DOHH2 (cell line): ENCODE measurements at regions not wholly inside any gene's neighbourhood (a gene's known extent, or its start where the extent isn't known, plus 50 kb on each side); places are given as distances from the start of the nearest gene placed in this dataset.

Experiments used
- H3F3A ChIP-seq: fragments of 200-600 bp; sonication (generic), shearing (Covaris generic); 2 replicates; pipeline ENCODE4 v1.6.0; 2016; ENCODE audit warnings: antibody characterized with exemption, mild to moderate bottlenecking; ENCODE audit not compliant: control insufficient read depth, insufficient read depth
- H3K27ac ChIP-seq: fragments of 200-600 bp; sonication (generic); 2 replicates; pipeline ENCODE4 v1.5.1; 2014; ENCODE audit warnings: low read depth, mild to moderate bottlenecking, low read length, moderate library complexity
- H3K27me3 ChIP-seq: fragments of 200-600 bp; sonication (generic); 2 replicates; pipeline ENCODE4 v1.6.1; 2014; ENCODE audit warnings: mild to moderate bottlenecking, low read length, mixed read lengths; ENCODE audit not compliant: control insufficient read depth
- H3K36me3 ChIP-seq: fragments of 200-600 bp; sonication (generic); 2 replicates; pipeline ENCODE4 v1.6.1; 2014; ENCODE audit warnings: mild to moderate bottlenecking, low read length, moderate library complexity, mixed read lengths; ENCODE audit not compliant: control insufficient read depth
- H3K4me1 ChIP-seq: fragments of 200-600 bp; sonication (generic); 2 replicates; pipeline ENCODE4 v1.6.1; 2014; ENCODE audit warnings: mild to moderate bottlenecking, low read length, mixed read lengths; ENCODE audit not compliant: control insufficient read depth
- H3K4me2 ChIP-seq: fragments of 200-600 bp; sonication (generic); 2 replicates; pipeline ENCODE4 v1.6.0; 2014; ENCODE audit warnings: mild to moderate bottlenecking, low read length, moderate library complexity
- H3K4me3 ChIP-seq: fragments of 200-600 bp; sonication (generic); 2 replicates; pipeline ENCODE4 v1.5.1; 2014; ENCODE audit warnings: mild to moderate bottlenecking, low read length, mixed read lengths
- H3K79me2 ChIP-seq: fragments of 200-600 bp; sonication (generic); 2 replicates; pipeline ENCODE4 v1.6.1; 2014; ENCODE audit warnings: mild to moderate bottlenecking, low read length, mixed read lengths; ENCODE audit not compliant: control insufficient read depth
- H3K9me2 ChIP-seq: fragments of 200-600 bp; sonication (generic); replicated peaks from 2 replicates; pipeline ENCODE4 v1.6.1; 2014; ENCODE audit warnings: mild to moderate bottlenecking, low read length, mixed read lengths; ENCODE audit not compliant: control insufficient read depth
- H3K9me3 ChIP-seq: fragments of 200-600 bp; sonication (generic); 2 replicates; pipeline ENCODE4 v1.6.1; 2014; ENCODE audit warnings: antibody characterized with exemption, low read length, mixed read lengths; ENCODE audit not compliant: control insufficient read depth, insufficient read depth
- H4K20me1 ChIP-seq: fragments of 200-600 bp; sonication (generic); 2 replicates; pipeline ENCODE4 v1.6.0; 2014; ENCODE audit warnings: low read depth, mild to moderate bottlenecking, antibody characterized with exemption, low read length, moderate library complexity; ENCODE audit not compliant: control insufficient read depth, insufficient read depth
- EZH2phosphoT487 ChIP-seq: fragments of 200-600 bp; sonication (generic); IDR thresholded peaks from 2 replicates; pipeline ENCODE4 v1.6.1; 2017; ENCODE audit warnings: borderline replicate concordance, mild to moderate bottlenecking, antibody characterized with exemption, low read length, moderate library complexity, mixed read lengths
- TF ChIP-seq, protein P1 (sequence below): fragments of 200-600 bp; sonication (generic); IDR thresholded peaks from one replicate; pipeline ENCODE4 v1.5.1; 2014; ENCODE audit warnings: antibody characterized with exemption, mild to moderate bottlenecking, low read depth, low read length; ENCODE audit not compliant: poor library complexity, severe bottlenecking

DNA sequence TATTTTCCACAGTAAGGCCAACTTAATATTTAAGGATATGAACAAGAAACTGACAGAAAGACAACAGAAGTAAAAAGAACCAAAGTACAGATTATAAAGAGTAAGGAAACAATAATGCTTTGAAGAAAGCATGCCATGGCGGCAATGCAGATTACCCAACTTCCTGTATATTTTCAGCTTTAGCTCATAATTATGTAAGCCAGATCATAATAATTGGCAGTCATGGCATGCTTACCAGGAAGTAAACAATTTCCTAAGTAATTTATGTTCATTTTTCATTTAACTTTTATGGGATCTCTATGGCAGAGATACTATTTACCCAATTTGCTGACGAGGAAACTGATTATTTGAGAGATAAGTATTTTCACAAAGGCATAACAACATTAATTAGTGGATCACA lies 988.7 kb downstream of the HACE1 start:
- no peaks in the 10 kb centered on the region for H3F3A ChIP-seq
- H3K9me2 ChIP-seq, result no peaks in the 10 kb centered on the region
- no peaks in the 10 kb centered on the region for H3K27me3 ChIP-seq
- no peaks in the 10 kb centered on the region for H3K4me1 ChIP-seq
- no peaks in the 10 kb centered on the region for H3K36me3 ChIP-seq
- H3K4me2 ChIP-seq, result no peak overlapping the region
- H3K79me2 ChIP-seq, result no peaks in the 10 kb centered on the region
- no peak overlapping the region for H3K4me3 ChIP-seq
- no peaks in the 10 kb centered on the region for H4K20me1 ChIP-seq
- H3K27ac ChIP-seq, result no peak overlapping the region
- no peak for TF ChIP-seq EZH2phosphoT487
- TF ChIP-seq, protein P1, sequence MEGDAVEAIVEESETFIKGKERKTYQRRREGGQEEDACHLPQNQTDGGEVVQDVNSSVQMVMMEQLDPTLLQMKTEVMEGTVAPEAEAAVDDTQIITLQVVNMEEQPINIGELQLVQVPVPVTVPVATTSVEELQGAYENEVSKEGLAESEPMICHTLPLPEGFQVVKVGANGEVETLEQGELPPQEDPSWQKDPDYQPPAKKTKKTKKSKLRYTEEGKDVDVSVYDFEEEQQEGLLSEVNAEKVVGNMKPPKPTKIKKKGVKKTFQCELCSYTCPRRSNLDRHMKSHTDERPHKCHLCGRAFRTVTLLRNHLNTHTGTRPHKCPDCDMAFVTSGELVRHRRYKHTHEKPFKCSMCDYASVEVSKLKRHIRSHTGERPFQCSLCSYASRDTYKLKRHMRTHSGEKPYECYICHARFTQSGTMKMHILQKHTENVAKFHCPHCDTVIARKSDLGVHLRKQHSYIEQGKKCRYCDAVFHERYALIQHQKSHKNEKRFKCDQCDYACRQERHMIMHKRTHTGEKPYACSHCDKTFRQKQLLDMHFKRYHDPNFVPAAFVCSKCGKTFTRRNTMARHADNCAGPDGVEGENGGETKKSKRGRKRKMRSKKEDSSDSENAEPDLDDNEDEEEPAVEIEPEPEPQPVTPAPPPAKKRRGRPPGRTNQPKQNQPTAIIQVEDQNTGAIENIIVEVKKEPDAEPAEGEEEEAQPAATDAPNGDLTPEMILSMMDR, result no peak
- no peaks in the 10 kb centered on the region for H3K9me3 ChIP-seq

DNA sequence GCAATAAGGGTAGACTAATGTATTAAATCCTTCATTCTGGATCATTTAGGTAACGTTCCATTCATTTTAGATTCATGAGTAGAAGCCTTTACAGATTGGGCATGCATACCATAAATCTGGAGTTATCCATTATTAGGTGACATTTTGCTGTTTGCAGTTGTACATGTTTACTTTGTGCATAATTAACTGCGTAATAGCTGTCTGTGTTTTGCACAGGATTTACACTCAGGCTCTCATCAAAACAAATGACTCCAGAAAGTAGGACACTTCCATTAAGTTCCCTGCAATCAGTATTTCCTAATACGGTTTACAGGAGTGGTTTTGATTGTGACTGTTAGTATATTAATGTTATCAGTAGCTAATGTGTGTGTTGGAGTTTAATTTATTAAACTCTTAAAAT lies 997.4 kb downstream of the HACE1 start:
- Histone ChIP-seq H3K36me3 (no peaks in the 10 kb centered on the region), H3K27me3 (no peaks in the 10 kb centered on the region), H3F3A (no peaks in the 10 kb centered on the region)

DNA sequence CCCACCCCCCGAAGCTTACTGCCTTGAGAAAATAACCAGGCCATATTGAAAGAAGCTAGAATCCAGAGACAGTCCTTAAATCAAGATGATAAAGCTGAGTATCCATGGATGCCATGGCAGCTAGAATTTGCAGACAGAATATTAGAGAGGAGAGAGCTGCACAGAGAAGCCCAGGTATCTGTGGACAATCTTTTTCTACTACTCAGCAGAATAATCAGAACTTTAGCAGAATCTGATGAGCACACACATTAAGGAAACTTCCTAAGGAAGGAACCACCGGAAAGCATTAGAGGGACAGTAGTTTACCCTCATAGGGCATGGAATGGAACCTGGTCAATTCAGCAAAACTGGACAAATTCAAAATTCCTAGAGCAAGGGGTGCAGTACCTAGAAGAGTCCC lies 1001.7 kb downstream of the HACE1 start:
- Histone ChIP-seq H3K9me2 (no peaks in the 10 kb centered on the region), H3K4me1 (no peaks in the 10 kb centered on the region), H3K4me3 (no peak overlapping the region), H3K27ac (no peak overlapping the region), H3K9me3 (no peaks in the 10 kb centered on the region), H4K20me1 (no peaks in the 10 kb centered on the region), H3F3A (no peaks in the 10 kb centered on the region), H3K27me3 (no peaks in the 10 kb centered on the region), H3K4me2 (no peak overlapping the region), H3K79me2 (no peaks in the 10 kb centered on the region), H3K36me3 (no peaks in the 10 kb centered on the region)
- no peak for TF ChIP-seq EZH2phosphoT487
- TF ChIP-seq, protein P1, result no peak

More for the DNA sequence above, 997.4 kb downstream of the HACE1 start:
- Histone ChIP-seq H3K27ac (no peak overlapping the region), H3K79me2 (no peaks in the 10 kb centered on the region), H3K4me3 (no peak overlapping the region), H3K4me2 (no peak overlapping the region), H4K20me1 (no peaks in the 10 kb centered on the region), H3K9me2 (no peaks in the 10 kb centered on the region), H3K9me3 (no peaks in the 10 kb centered on the region), H3K4me1 (no peaks in the 10 kb centered on the region)
- TF ChIP-seq EZH2phosphoT487, result no peak
- TF ChIP-seq, protein P1, result no peak

DNA sequence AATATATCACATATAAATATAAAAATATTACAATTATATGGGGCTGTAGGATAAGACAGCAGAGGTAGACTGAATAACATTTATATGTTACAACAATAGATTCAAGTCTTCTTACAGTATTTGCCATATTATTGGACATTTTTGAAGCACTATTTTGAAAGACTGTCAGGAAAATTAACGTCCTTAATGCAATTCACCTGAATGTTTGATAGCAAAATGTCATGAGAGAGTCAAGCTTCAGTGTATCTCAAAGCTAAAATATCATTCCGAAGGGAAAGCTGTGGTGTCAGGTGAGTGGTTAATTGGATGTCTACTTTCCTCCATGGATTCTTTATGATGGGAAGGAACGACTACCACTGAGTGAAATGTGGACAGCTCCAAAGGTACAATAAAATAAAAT lies 1004.0 kb downstream of the HACE1 start:
- no peak overlapping the region for H3K4me3 ChIP-seq
- no peaks in the 10 kb centered on the region for H3K27me3 ChIP-seq
- H3F3A ChIP-seq, result no peaks in the 10 kb centered on the region
- no peaks in the 10 kb centered on the region for H3K9me3 ChIP-seq
- H4K20me1 ChIP-seq, result no peaks in the 10 kb centered on the region
- no peak overlapping the region for H3K27ac ChIP-seq
- H3K9me2 ChIP-seq, result no peaks in the 10 kb centered on the region
- TF ChIP-seq, protein P1, result no peak
- no peak for TF ChIP-seq EZH2phosphoT487
- H3K4me2 ChIP-seq, result no peak overlapping the region
- H3K79me2 ChIP-seq, result no peaks in the 10 kb centered on the region
- H3K36me3 ChIP-seq, result no peaks in the 10 kb centered on the region
- no peaks in the 10 kb centered on the region for H3K4me1 ChIP-seq
